ENCODE measurements at regions not wholly inside any gene's neighbourhood (a gene's known extent, or its start where the extent isn't known, plus 50 kb on each side); places are given as distances from the start of the nearest gene placed in this dataset.

GRCh38 chr1:209406595-209406994 lies 176.9 kb upstream of the CAMK1G start (continued):
- TF ChIP-seq ZNF331 (CRISPR knock-in tag; IDR thresholded peaks at IDR 0.05; ENCODE audit: low read depth), result no peak
- no peak for TF ChIP-seq REST (IDR thresholded peaks at IDR 0.05; ENCODE audit: unreplicated experiment)
- TF ChIP-seq EZH2phosphoT487 (IDR thresholded peaks at IDR 0.05; ENCODE audit: unreplicated experiment), result no peak
- TF ChIP-seq JUNB (IDR thresholded peaks at IDR 0.05; ENCODE audit: unreplicated experiment), result no peak
- TF ChIP-seq EZH2 (IDR thresholded peaks at IDR 0.05; ENCODE audit: low read depth, unreplicated experiment), result no peak
- no peak for TF ChIP-seq NANOG (IDR thresholded peaks at IDR 0.05; ENCODE audit: borderline replicate concordance)

GRCh38 chr1:209409780-209410179 lies 173.7 kb upstream of the CAMK1G start:
- Histone ChIP-seq H3K27me3 (ENCODE audit: insufficient read depth) (no peaks in the 10 kb centered on the region; the same call in 1 of the 2 replicates), H3K4me1 (ENCODE audit: insufficient read depth) (peaks cover 31% of the 10 kb centered on the region), H2AFZ (no peak overlapping the region), H3K79me2 (replicated peaks; ENCODE audit: insufficient read depth) (no peaks in the 10 kb centered on the region), H3K9me2 (ENCODE audit: insufficient read depth) (peaks cover 11% of the 10 kb centered on the region), H3K4me2 (no peak overlapping the region), H4K20me1 (replicated peaks; ENCODE audit: insufficient read depth) (no peaks in the 10 kb centered on the region), H3K36me3 (ENCODE audit: insufficient read depth) (no peaks in the 10 kb centered on the region), H3K4me3 (no peak overlapping the region), H3F3A (replicated peaks; ENCODE audit: low read depth) (no peaks in the 10 kb centered on the region), H3K27ac (ENCODE audit: low read depth) (no peak overlapping the region)
- no peaks in the 10 kb centered on the region for H3K9me3 Mint-ChIP-seq
- H3K4me1 Mint-ChIP-seq, result peaks cover 30% of the 10 kb centered on the region
- DNase-seq (ENCODE audit: low spot score) (no peak), ATAC-seq (no peak)
- peaks cover 19% of the 10 kb centered on the region for H3K27me3 Mint-ChIP-seq (ENCODE audit: insufficient read depth, low read depth, poor library complexity)
- H3K36me3 Mint-ChIP-seq (ENCODE audit: low read depth), result no peaks in the 10 kb centered on the region; the same call in 2 of the 3 replicates
- no peak overlapping the region for H3K4me3 Mint-ChIP-seq
- no peak overlapping the region for H3K27ac Mint-ChIP-seq
- no peak for TF ChIP-seq CREB1 (CRISPR knock-in tag; IDR thresholded peaks at IDR 0.05; ENCODE audit: low read depth)
- TF ChIP-seq ZNF462 (CRISPR knock-in tag; IDR thresholded peaks at IDR 0.05), result no peak
- TF ChIP-seq EZH2phosphoT487 (IDR thresholded peaks at IDR 0.05; ENCODE audit: unreplicated experiment), result no peak
- TF ChIP-seq STAT1 (IDR thresholded peaks at IDR 0.05; ENCODE audit: unreplicated experiment), result no peak
- TF ChIP-seq EZH2 (IDR thresholded peaks at IDR 0.05; ENCODE audit: low read depth, unreplicated experiment), result no peak
- no peak for TF ChIP-seq ZNF331 (CRISPR knock-in tag; IDR thresholded peaks at IDR 0.05; ENCODE audit: low read depth)
- no peak for TF ChIP-seq ZNF114 (CRISPR knock-in tag; IDR thresholded peaks at IDR 0.05)
- TF ChIP-seq NANOG (IDR thresholded peaks at IDR 0.05; ENCODE audit: borderline replicate concordance), result no peak
- TF ChIP-seq POLR2AphosphoS5 (IDR thresholded peaks at IDR 0.05; ENCODE audit: low read depth), result no peak
- no peak for TF ChIP-seq REST (IDR thresholded peaks at IDR 0.05; ENCODE audit: unreplicated experiment)
- TF ChIP-seq JUNB (IDR thresholded peaks at IDR 0.05; ENCODE audit: unreplicated experiment), result no peak

All from GM23338 (cell line).